ENCODE measurements at regions not wholly inside any gene's neighbourhood (a gene's known extent, or its start where the extent isn't known, plus 50 kb on each side); places are given as distances from the start of the nearest gene placed in this dataset.

- Histone ChIP-seq H3K4me1 (ENCODE audit: insufficient read depth, low read length) (no peaks in the 10 kb centered on the region), H3K14ac (ENCODE audit: insufficient read depth, low read length) (no peak overlapping the region), H2BK15ac (ENCODE audit: low read depth, low read length) (no peak overlapping the region), H3K9me3 (ENCODE audit: control insufficient read depth, low read depth, low read length) (no peaks in the 10 kb centered on the region), H4K8ac (replicated peaks; ENCODE audit: insufficient read length, low read depth, low read length) (no peak overlapping the region), H2AK5ac (ENCODE audit: insufficient read length, low read length) (no peak overlapping the region), H3K9ac (ENCODE audit: extremely low read depth, insufficient read length, low read length) (no peak overlapping the region), H2AFZ (ENCODE audit: low read length) (no peak overlapping the region), H3K23me2 (ENCODE audit: insufficient read length, low read depth, low read length, poor library complexity, severe bottlenecking) (peaks cover 3% of the 10 kb centered on the region), H4K91ac (ENCODE audit: insufficient read length, low read depth, low read length) (no peak overlapping the region), H3T11ph (ENCODE audit: low read length) (no peak overlapping the region), H3K23ac (ENCODE audit: insufficient read length, low read depth, low read length) (no peak overlapping the region), H4K20me1 (ENCODE audit: control insufficient read depth, insufficient read depth, insufficient read length) (no peaks in the 10 kb centered on the region), H3K79me1 (ENCODE audit: insufficient read depth, low read depth, low read length, poor library complexity, severe bottlenecking) (no peaks in the 10 kb centered on the region), H3K27me3 (ENCODE audit: insufficient read depth, low read length) (no peaks in the 10 kb centered on the region), H3K4me2 (ENCODE audit: insufficient read depth, insufficient read length, low read length) (no peak overlapping the region), H3K4ac (ENCODE audit: low read depth, low read length) (no peak overlapping the region), H2BK12ac (ENCODE audit: insufficient read length, low read depth, low read length) (no peak overlapping the region), H3K27ac (ENCODE audit: insufficient read length, low read depth, low read length) (no peak overlapping the region), H2BK120ac (ENCODE audit: low read depth, low read length, poor library complexity, severe bottlenecking) (no peak overlapping the region), H3K18ac (ENCODE audit: insufficient read length, low read depth, low read length) (no peak overlapping the region), H3K79me2 (ENCODE audit: insufficient read depth, low read length) (no peaks in the 10 kb centered on the region), H3K56ac (ENCODE audit: insufficient read length, low read depth, low read length) (no peak overlapping the region), H2BK5ac (ENCODE audit: insufficient read length, low read length) (no peak overlapping the region), H4K5ac (ENCODE audit: insufficient read length, low read depth, low read length) (no peak overlapping the region), H2BK20ac (ENCODE audit: low read depth, low read length, poor library complexity, severe bottlenecking) (no peak overlapping the region)
- Mint-ChIP-seq H3K36me3 (ENCODE audit: insufficient read depth in 1 of 3, low read depth in 3 of 3) (no peaks in the 10 kb centered on the region), H3K4me1 (peaks cover 3 to 7% of the 10 kb centered on the region in 2 experiments; a peak in 3 of 4 replicates), H3K9me3 (no peaks in the 10 kb centered on the region), H3K27ac (no peak overlapping the region), H3K27me3 (ENCODE audit: low read depth) (no peaks in the 10 kb centered on the region), H3K4me3 (no peak overlapping the region)
- no CpG with 5 or more reads among the region's 2 CpGs for WGBS (ENCODE audit: extremely low coverage, insufficient read length, low lambda C conversion rate)
- no peak for TF ChIP-seq CTCF (conservative IDR thresholded peaks at IDR 0.05)
- no peak for DNase-seq
Measured at GRCh38 chr5:13533833-13534232, 410.7 kb downstream of the DNAH5 start.
